Neural cell (in vitro differentiated cells): ENCODE measurements at regions not wholly inside any gene's neighbourhood (a gene's known extent, or its start where the extent isn't known, plus 50 kb on each side); places are given as distances from the start of the nearest gene placed in this dataset.

Experiments
- CTCF ChIP-seq: fragments of 450-650 bp; IDR thresholded peaks from 2 replicates; pipeline ENCODE4 v1.5.1; 2014; ENCODE audit warnings: antibody characterized with exemption, mild to moderate bottlenecking, moderate library complexity; ENCODE audit not compliant: poor library complexity, severe bottlenecking
- EP300 ChIP-seq: fragments of 450-650 bp; conservative IDR thresholded peaks from 2 replicates; pipeline ENCODE4 v1.6.1; 2014; ENCODE audit warnings: antibody characterized with exemption, mild to moderate bottlenecking, moderate library complexity; ENCODE audit not compliant: poor library complexity, severe bottlenecking

- TF ChIP-seq CTCF (no peak), EP300 (no peak)
These were observed 70.0 kb upstream of the NEUROD1 start for GRCh38 chr2:181750305-181750704.
